Central memory CD8-positive, alpha-beta T cell (primary cell): ENCODE measurements at regions not wholly inside any gene's neighbourhood (a gene's known extent, or its start where the extent isn't known, plus 50 kb on each side); places are given as distances from the start of the nearest gene placed in this dataset.

Source experiments
- ATAC-seq: fragments of 150-1000 bp; cut with Tn5 transposase; replicated peaks from 2 replicates; pipeline ENCODE4 v1.10.0; 2022; ENCODE audit warnings: mild to moderate bottlenecking, moderate FRiP score, moderate number of reproducible peaks; ENCODE audit not compliant: poor library complexity, severe bottlenecking; ENCODE audit errors: extremely low read depth
- DNase-seq, 2 donors: peaks; one replicate each; pipeline ENCODE4 v3.0.0; 2021; ENCODE audit warnings: low spot score in 2 of 2
- H3K27ac Mint-ChIP-seq: one replicate; pipeline ENCODE4 v1.8.0; 2022; ENCODE audit warnings: low read depth, mild to moderate bottlenecking, moderate library complexity, mixed read lengths
- H3K27me3 Mint-ChIP-seq: one replicate; pipeline ENCODE4 v1.8.0; 2022; ENCODE audit warnings: mixed read lengths
- H3K36me3 Mint-ChIP-seq: one replicate; pipeline ENCODE4 v1.8.0; 2022; ENCODE audit warnings: mild to moderate bottlenecking, moderate library complexity, mixed read lengths; ENCODE audit not compliant: insufficient read depth
- H3K4me1 Mint-ChIP-seq: one replicate; pipeline ENCODE4 v1.8.0; 2022; ENCODE audit warnings: mixed read lengths
- H3K4me3 Mint-ChIP-seq: one replicate; pipeline ENCODE4 v1.8.0; 2022; ENCODE audit warnings: mild to moderate bottlenecking, moderate library complexity, mixed read lengths
- H3K9me3 Mint-ChIP-seq: one replicate; pipeline ENCODE4 v1.8.0; 2022; ENCODE audit warnings: mixed read lengths

GRCh38 chr10:21208666-21209316, 311.7 kb upstream of the NEBL start:
- H3K27me3 Mint-ChIP-seq: peaks cover 28% of the 10 kb centered on the region
- H3K9me3 Mint-ChIP-seq: peaks cover 6% of the 10 kb centered on the region
- DNase-seq (no peak), ATAC-seq (no peak)
- H3K27ac Mint-ChIP-seq: no peak overlapping the region
- H3K4me3 Mint-ChIP-seq: no peak overlapping the region
- no peaks in the 10 kb centered on the region for H3K4me1 Mint-ChIP-seq
- no peaks in the 10 kb centered on the region for H3K36me3 Mint-ChIP-seq

- no peaks in the 10 kb centered on the region for H3K36me3 Mint-ChIP-seq
- no peak overlapping the region for H3K4me3 Mint-ChIP-seq
- H3K27me3 Mint-ChIP-seq: peaks cover 35% of the 10 kb centered on the region
- H3K9me3 Mint-ChIP-seq: peaks cover 6% of the 10 kb centered on the region
- no peak for DNase-seq
- H3K4me1 Mint-ChIP-seq: no peaks in the 10 kb centered on the region
- ATAC-seq: no peak
- H3K27ac Mint-ChIP-seq: no peak overlapping the region
These were observed 310.9 kb upstream of the NEBL start for GRCh38 chr10:21207852-21208646.

- no peak overlapping the region for H3K27ac Mint-ChIP-seq
- no peak for DNase-seq
- H3K36me3 Mint-ChIP-seq: no peaks in the 10 kb centered on the region
- H3K27me3 Mint-ChIP-seq: peaks cover 37% of the 10 kb centered on the region
- peaks cover 6% of the 10 kb centered on the region for H3K9me3 Mint-ChIP-seq
- no peaks in the 10 kb centered on the region for H3K4me1 Mint-ChIP-seq
- no peak for ATAC-seq
- no peak overlapping the region for H3K4me3 Mint-ChIP-seq
These were observed 308.2 kb upstream of the NEBL start for GRCh38 chr10:21205328-21205727.

GRCh38 chr10:21203473-21204107, 306.5 kb upstream of the NEBL start:
- H3K4me1 Mint-ChIP-seq: no peaks in the 10 kb centered on the region
- H3K4me3 Mint-ChIP-seq: no peak overlapping the region
- no peak overlapping the region for H3K27ac Mint-ChIP-seq
- no peak for DNase-seq
- H3K27me3 Mint-ChIP-seq: peaks cover 37% of the 10 kb centered on the region
- no peak for ATAC-seq
- peaks cover 6% of the 10 kb centered on the region for H3K9me3 Mint-ChIP-seq
- H3K36me3 Mint-ChIP-seq: no peaks in the 10 kb centered on the region

- Mint-ChIP-seq H3K4me1 (no peaks in the 10 kb centered on the region), H3K9me3 (peaks cover 10% of the 10 kb centered on the region), H3K36me3 (no peaks in the 10 kb centered on the region), H3K27me3 (peaks cover 33% of the 10 kb centered on the region), H3K4me3 (no peak overlapping the region), H3K27ac (no peak overlapping the region)
- DNase-seq: no peak
- ATAC-seq: no peak
These were observed 305.8 kb upstream of the NEBL start for GRCh38 chr10:21202776-21203462.

- Mint-ChIP-seq H3K4me1 (no peaks in the 10 kb centered on the region), H3K27ac (no peak overlapping the region), H3K4me3 (no peak overlapping the region), H3K36me3 (no peaks in the 10 kb centered on the region), H3K27me3 (peaks cover 16% of the 10 kb centered on the region), H3K9me3 (peaks cover 9% of the 10 kb centered on the region)
- ATAC-seq (no peak), DNase-seq (no peak)
These were observed 302.4 kb upstream of the NEBL start for GRCh38 chr10:21199501-21199900.

- H3K9me3 Mint-ChIP-seq: peaks cover 9% of the 10 kb centered on the region
- H3K27ac Mint-ChIP-seq: no peak overlapping the region
- DNase-seq (no peak), ATAC-seq (no peak)
- H3K4me1 Mint-ChIP-seq: no peaks in the 10 kb centered on the region
- no peaks in the 10 kb centered on the region for H3K36me3 Mint-ChIP-seq
- peaks cover 5% of the 10 kb centered on the region for H3K27me3 Mint-ChIP-seq
- H3K4me3 Mint-ChIP-seq: no peak overlapping the region
These were observed 300.7 kb upstream of the NEBL start for GRCh38 chr10:21197838-21198237.

GRCh38 chr10:21196822-21197395, 299.8 kb upstream of the NEBL start:
- H3K4me1 Mint-ChIP-seq: no peaks in the 10 kb centered on the region
- DNase-seq (no peak), ATAC-seq (no peak)
- peaks cover 9% of the 10 kb centered on the region for H3K27me3 Mint-ChIP-seq
- H3K36me3 Mint-ChIP-seq: no peaks in the 10 kb centered on the region
- no peak overlapping the region for H3K4me3 Mint-ChIP-seq
- peaks cover 9% of the 10 kb centered on the region for H3K9me3 Mint-ChIP-seq
- no peak overlapping the region for H3K27ac Mint-ChIP-seq

GRCh38 chr10:21195252-21195651, 298.1 kb upstream of the NEBL start:
- H3K27me3 Mint-ChIP-seq: peaks cover 9% of the 10 kb centered on the region
- H3K27ac Mint-ChIP-seq: no peak overlapping the region
- H3K36me3 Mint-ChIP-seq: no peaks in the 10 kb centered on the region
- DNase-seq (no peak), ATAC-seq (no peak)
- H3K4me1 Mint-ChIP-seq: no peaks in the 10 kb centered on the region
- peaks cover 9% of the 10 kb centered on the region for H3K9me3 Mint-ChIP-seq
- no peak overlapping the region for H3K4me3 Mint-ChIP-seq

- Mint-ChIP-seq H3K4me1 (no peaks in the 10 kb centered on the region), H3K9me3 (peaks cover 9% of the 10 kb centered on the region), H3K27ac (no peak overlapping the region), H3K27me3 (peaks cover 9% of the 10 kb centered on the region), H3K36me3 (no peaks in the 10 kb centered on the region), H3K4me3 (no peak overlapping the region)
- ATAC-seq (no peak), DNase-seq (no peak)
These were observed 297.4 kb upstream of the NEBL start for GRCh38 chr10:21194510-21194993.

- no peaks in the 10 kb centered on the region for H3K4me1 Mint-ChIP-seq
- H3K36me3 Mint-ChIP-seq: no peaks in the 10 kb centered on the region
- DNase-seq: no peak
- H3K9me3 Mint-ChIP-seq: peaks cover 4% of the 10 kb centered on the region
- H3K4me3 Mint-ChIP-seq: no peak overlapping the region
- no peak overlapping the region for H3K27ac Mint-ChIP-seq
- ATAC-seq: no peak
- H3K27me3 Mint-ChIP-seq: peaks cover 9% of the 10 kb centered on the region
These were observed 296.1 kb upstream of the NEBL start for GRCh38 chr10:21193196-21193595.

- no peak for DNase-seq
- Mint-ChIP-seq H3K27me3 (peaks cover 9% of the 10 kb centered on the region), H3K4me1 (no peaks in the 10 kb centered on the region), H3K36me3 (no peaks in the 10 kb centered on the region), H3K9me3 (no peaks in the 10 kb centered on the region), H3K4me3 (no peak overlapping the region), H3K27ac (no peak overlapping the region)
- ATAC-seq: no peak
These were observed 294.4 kb upstream of the NEBL start for GRCh38 chr10:21191512-21191911.
